GM12878 (cell line): ENCODE measurements at regions not wholly inside any gene's neighbourhood (a gene's known extent, or its start where the extent isn't known, plus 50 kb on each side); places are given as distances from the start of the nearest gene placed in this dataset.

Source experiments
- ATAC-seq: fragments of 200-7000 bp; cut with Tn5 transposase; 3 replicates; pipeline ENCODE4 v1.9.1; 2020; ENCODE audit warnings: mild to moderate bottlenecking, moderate library complexity
- BruUV-seq: library from RNA; stranded (reverse); fragments of 400-500 nt; replicated peaks from 2 replicates; lab custom pipeline; 2021; lab: Mats Ljungman, UMichigan
- CTCF ChIA-PET: fragments of 300-600 bp; sonication (Branson Sonifier 250); formaldehyde crosslinking; extraction: SDS; loops from one replicate; lab custom pipeline; 2021; ENCODE audit warnings: inconsistent platforms; lab: Yijun Ruan, JAX
- POLR2A ChIA-PET: fragments of 350-600 bp; formaldehyde crosslinking; extraction: SDS; loops from one replicate; lab custom pipeline; 2021; ENCODE audit warnings: inconsistent platforms; lab: Charles Lee
- RAD21 ChIA-PET: fragments of 300-600 bp; sonication (Branson Sonifier 250); formaldehyde crosslinking; loops from one replicate; lab custom pipeline; 2023; ENCODE audit warnings: antibody characterized with exemption; ENCODE audit not compliant: unreplicated experiment; lab: Charles Lee
- SMC1A ChIA-PET: fragments of 300-600 bp; sonication (Branson Sonifier 250); formaldehyde crosslinking; loops from one replicate; lab custom pipeline; 2023; ENCODE audit not compliant: unreplicated experiment, uncharacterized antibody; lab: Charles Lee
- DNase-seq: peaks from one replicate; pipeline ENCODE4 v3.0.0-alpha.2; 2011; ENCODE audit warnings: low read depth, low spot score
- FAIRE-seq: peaks from 3 replicates; lab custom pipeline; 2011; peaks lifted over from hg19 to GRCh38; lab: Jason Lieb, UNC
- H2AFZ ChIP-seq: 2 replicates; pipeline ENCODE4 v1.6.0; 2011; ENCODE audit warnings: low read depth, low read length, control low read depth; ENCODE audit not compliant: control insufficient read depth
- H3K27ac ChIP-seq: 2 replicates; pipeline ENCODE4 v1.5.1; 2011; ENCODE audit warnings: control low read depth; ENCODE audit not compliant: control insufficient read depth, insufficient read depth
- H3K27me3 ChIP-seq, 2 experiments: replicated peaks in 1 of 2; 2 replicates each; pipeline versions ENCODE4 v1.6.0 to v1.6.1; 2011; ENCODE audit warnings: low read length in 1 of 2; ENCODE audit not compliant: control insufficient read depth in 2 of 2, insufficient read depth in 2 of 2
- H3K36me3 ChIP-seq, 2 experiments: 2 replicates each; pipeline ENCODE4 v1.5.1; 2011; ENCODE audit warnings: low read length in 1 of 2; ENCODE audit not compliant: control insufficient read depth in 2 of 2, insufficient read depth in 2 of 2
- H3K4me1 ChIP-seq: 2 replicates; pipeline ENCODE4 v1.6.1; 2011; ENCODE audit warnings: mild to moderate bottlenecking, low read length, moderate library complexity, mixed read lengths; ENCODE audit not compliant: control insufficient read depth, insufficient read depth
- H3K4me2 ChIP-seq: 2 replicates; pipeline ENCODE4 v1.6.0; 2011; ENCODE audit warnings: control low read depth; ENCODE audit not compliant: control insufficient read depth, insufficient read depth
- H3K4me3 ChIP-seq: fragments of 200-600 bp; sonication (generic); 2 replicates; pipeline ENCODE4 v1.5.1; 2016
- H3K79me2 ChIP-seq: 2 replicates; pipeline ENCODE4 v1.6.0; 2011; ENCODE audit warnings: low read length; ENCODE audit not compliant: control insufficient read depth, insufficient read depth
- H3K9ac ChIP-seq: 2 replicates; pipeline ENCODE4 v1.8.0; 2011; ENCODE audit warnings: low read length, control low read depth, mixed read lengths; ENCODE audit not compliant: control insufficient read depth, insufficient read depth
- H3K9me3 ChIP-seq: replicated peaks from 3 replicates; pipeline ENCODE4 v1.5.1; 2011; ENCODE audit warnings: mild to moderate bottlenecking, low read length; ENCODE audit not compliant: control insufficient read depth, insufficient read depth
- H4K20me1 ChIP-seq: 2 replicates; pipeline ENCODE4 v1.6.0; 2011; ENCODE audit not compliant: control insufficient read depth, insufficient read depth
- ATF7 ChIP-seq: fragments of 450-650 bp; IDR thresholded peaks from 2 replicates; pipeline ENCODE4 v1.6.1; 2016; ENCODE audit warnings: low read depth, mild to moderate bottlenecking
- JUNB ChIP-seq: IDR thresholded peaks from 2 replicates; pipeline ENCODE4 v1.6.1; 2016; ENCODE audit warnings: antibody characterized with exemption, mild to moderate bottlenecking
- POLR2A ChIP-seq: IDR thresholded peaks from 2 replicates; pipeline ENCODE4 v1.6.1; 2011; ENCODE audit warnings: low read depth, mild to moderate bottlenecking, low read length
- RCOR1 ChIP-seq: conservative IDR thresholded peaks from 2 replicates; pipeline ENCODE4 v1.6.1; 2012; ENCODE audit warnings: low read depth, low read length, improper control_type of control experiment
- SIN3A ChIP-seq: IDR thresholded peaks from 2 replicates; pipeline ENCODE4 v1.6.1; 2012; ENCODE audit warnings: low read depth, low read length, improper control_type of control experiment
- SMAD1 ChIP-seq: fragments of 450-650 bp; IDR thresholded peaks from 2 replicates; pipeline ENCODE4 v1.6.1; 2018; ENCODE audit warnings: mild to moderate bottlenecking, low read depth; ENCODE audit not compliant: partially characterized antibody
- SREBF1 ChIP-seq: IDR thresholded peaks from 2 replicates; pipeline ENCODE4 v1.6.1; 2012; ENCODE audit warnings: mild to moderate bottlenecking, low read length
- ZNF24 ChIP-seq: fragments of 450-650 bp; IDR thresholded peaks from 2 replicates; pipeline ENCODE4 v1.6.1; 2017; ENCODE audit warnings: antibody characterized with exemption, mild to moderate bottlenecking
- ZSCAN29 ChIP-seq: fragments of 450-650 bp; IDR thresholded peaks from 2 replicates; pipeline ENCODE4 v1.6.1; 2017; ENCODE audit warnings: mild to moderate bottlenecking, moderate library complexity
- WGBS: methylation state at CpG from one replicate; pipeline ENCODE4 v1.1.6; 2016; ENCODE audit warnings: low lambda C conversion rate; ENCODE audit not compliant: insufficient replicate concordance, insufficient coverage; ENCODE audit errors: missing lambda C conversion rate; 5-methylcytosine and 5-hydroxymethylcytosine counted together
- in situ Hi-C: fragments of 300-500 bp; cut with MboI; formaldehyde crosslinking; loops from 9 replicates; pipeline ENCODE4 v1.14.3; 2018; ENCODE audit warnings: mixed read lengths
- intact Hi-C: fragments of 100-400 bp; cut with micrococcal nuclease; formaldehyde crosslinking; loops from one replicate; pipeline ENCODE4 v1.14.2; 2022; ENCODE audit not compliant: unreplicated experiment
- TF ChIP-seq, protein P1 (sequence below): IDR thresholded peaks from 2 replicates; pipeline ENCODE4 v1.6.1; 2012; ENCODE audit warnings: low read length, inconsistent platforms
- TF ChIP-seq, protein P2 (sequence below): fragments of 450-650 bp; IDR thresholded peaks from 2 replicates; pipeline ENCODE4 v1.6.1; 2017; ENCODE audit warnings: low read depth, mild to moderate bottlenecking, moderate library complexity
- TF ChIP-seq, protein P3 (sequence below): IDR thresholded peaks from 2 replicates; pipeline ENCODE4 v1.6.1; 2012; ENCODE audit warnings: improper control_type of control experiment, low read depth, low read length; ENCODE audit not compliant: insufficient replicate concordance
- TF ChIP-seq, protein P4 (sequence below): IDR thresholded peaks from 2 replicates; pipeline ENCODE4 v1.6.1; 2012; ENCODE audit warnings: low read depth, low read length, improper control_type of control experiment

DNA sequence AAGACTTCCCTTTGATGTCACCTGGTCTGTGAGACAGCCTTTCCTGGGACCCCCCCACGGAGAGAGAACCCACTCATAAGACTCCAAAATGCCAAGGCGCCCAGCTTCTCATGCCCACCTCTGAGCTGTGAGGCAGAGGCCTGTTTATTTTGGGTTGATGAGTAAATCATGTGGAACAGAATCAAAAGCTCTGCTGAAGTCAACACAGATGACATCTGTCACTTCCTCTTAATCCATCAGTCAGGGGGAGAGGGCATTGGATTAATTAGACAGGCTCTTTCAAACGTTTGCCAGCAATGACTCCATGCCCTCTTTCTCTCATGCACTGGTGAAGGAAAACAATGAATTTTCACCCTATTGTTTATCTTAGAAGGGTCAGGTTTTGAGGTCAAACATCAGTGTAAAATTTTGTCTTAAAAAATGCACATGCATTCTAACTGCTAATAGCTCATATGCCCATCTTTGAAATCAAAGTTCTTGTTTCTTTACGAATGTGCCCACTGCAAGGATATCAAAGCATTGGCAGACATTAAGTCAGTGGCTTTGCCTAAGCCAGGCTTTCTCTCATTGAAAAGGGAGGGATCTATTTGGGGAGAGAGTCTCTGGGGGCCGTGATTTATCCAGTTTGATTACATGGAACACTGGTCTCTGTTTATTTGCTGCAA is 184.1 kb downstream of the ACKR3 start:
- no peaks in the 10 kb centered on the region for H3K79me2 ChIP-seq
- H3K27me3 ChIP-seq: peaks cover 0 to 3% of the 10 kb centered on the region in 2 experiments; a peak in 1 of 4 replicates
- in situ Hi-C loops: no loop called here
- CTCF ChIA-PET: no interaction called here
- H3K9me3 ChIP-seq: no peaks in the 10 kb centered on the region
- TF ChIP-seq ZNF24 (no peak), RCOR1 (no peak), SMAD1 (no peak), ZSCAN29 (no peak), SIN3A (no peak), ATF7 (no peak), SREBF1 (no peak), JUNB (no peak), POLR2A (no peak)
- TF ChIP-seq, protein P1, sequence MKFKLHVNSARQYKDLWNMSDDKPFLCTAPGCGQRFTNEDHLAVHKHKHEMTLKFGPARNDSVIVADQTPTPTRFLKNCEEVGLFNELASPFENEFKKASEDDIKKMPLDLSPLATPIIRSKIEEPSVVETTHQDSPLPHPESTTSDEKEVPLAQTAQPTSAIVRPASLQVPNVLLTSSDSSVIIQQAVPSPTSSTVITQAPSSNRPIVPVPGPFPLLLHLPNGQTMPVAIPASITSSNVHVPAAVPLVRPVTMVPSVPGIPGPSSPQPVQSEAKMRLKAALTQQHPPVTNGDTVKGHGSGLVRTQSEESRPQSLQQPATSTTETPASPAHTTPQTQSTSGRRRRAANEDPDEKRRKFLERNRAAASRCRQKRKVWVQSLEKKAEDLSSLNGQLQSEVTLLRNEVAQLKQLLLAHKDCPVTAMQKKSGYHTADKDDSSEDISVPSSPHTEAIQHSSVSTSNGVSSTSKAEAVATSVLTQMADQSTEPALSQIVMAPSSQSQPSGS: no peak
- TF ChIP-seq, protein P2, sequence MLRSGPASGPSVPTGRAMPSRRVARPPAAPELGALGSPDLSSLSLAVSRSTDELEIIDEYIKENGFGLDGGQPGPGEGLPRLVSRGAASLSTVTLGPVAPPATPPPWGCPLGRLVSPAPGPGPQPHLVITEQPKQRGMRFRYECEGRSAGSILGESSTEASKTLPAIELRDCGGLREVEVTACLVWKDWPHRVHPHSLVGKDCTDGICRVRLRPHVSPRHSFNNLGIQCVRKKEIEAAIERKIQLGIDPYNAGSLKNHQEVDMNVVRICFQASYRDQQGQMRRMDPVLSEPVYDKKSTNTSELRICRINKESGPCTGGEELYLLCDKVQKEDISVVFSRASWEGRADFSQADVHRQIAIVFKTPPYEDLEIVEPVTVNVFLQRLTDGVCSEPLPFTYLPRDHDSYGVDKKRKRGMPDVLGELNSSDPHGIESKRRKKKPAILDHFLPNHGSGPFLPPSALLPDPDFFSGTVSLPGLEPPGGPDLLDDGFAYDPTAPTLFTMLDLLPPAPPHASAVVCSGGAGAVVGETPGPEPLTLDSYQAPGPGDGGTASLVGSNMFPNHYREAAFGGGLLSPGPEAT: no peak
- TF ChIP-seq, protein P3, sequence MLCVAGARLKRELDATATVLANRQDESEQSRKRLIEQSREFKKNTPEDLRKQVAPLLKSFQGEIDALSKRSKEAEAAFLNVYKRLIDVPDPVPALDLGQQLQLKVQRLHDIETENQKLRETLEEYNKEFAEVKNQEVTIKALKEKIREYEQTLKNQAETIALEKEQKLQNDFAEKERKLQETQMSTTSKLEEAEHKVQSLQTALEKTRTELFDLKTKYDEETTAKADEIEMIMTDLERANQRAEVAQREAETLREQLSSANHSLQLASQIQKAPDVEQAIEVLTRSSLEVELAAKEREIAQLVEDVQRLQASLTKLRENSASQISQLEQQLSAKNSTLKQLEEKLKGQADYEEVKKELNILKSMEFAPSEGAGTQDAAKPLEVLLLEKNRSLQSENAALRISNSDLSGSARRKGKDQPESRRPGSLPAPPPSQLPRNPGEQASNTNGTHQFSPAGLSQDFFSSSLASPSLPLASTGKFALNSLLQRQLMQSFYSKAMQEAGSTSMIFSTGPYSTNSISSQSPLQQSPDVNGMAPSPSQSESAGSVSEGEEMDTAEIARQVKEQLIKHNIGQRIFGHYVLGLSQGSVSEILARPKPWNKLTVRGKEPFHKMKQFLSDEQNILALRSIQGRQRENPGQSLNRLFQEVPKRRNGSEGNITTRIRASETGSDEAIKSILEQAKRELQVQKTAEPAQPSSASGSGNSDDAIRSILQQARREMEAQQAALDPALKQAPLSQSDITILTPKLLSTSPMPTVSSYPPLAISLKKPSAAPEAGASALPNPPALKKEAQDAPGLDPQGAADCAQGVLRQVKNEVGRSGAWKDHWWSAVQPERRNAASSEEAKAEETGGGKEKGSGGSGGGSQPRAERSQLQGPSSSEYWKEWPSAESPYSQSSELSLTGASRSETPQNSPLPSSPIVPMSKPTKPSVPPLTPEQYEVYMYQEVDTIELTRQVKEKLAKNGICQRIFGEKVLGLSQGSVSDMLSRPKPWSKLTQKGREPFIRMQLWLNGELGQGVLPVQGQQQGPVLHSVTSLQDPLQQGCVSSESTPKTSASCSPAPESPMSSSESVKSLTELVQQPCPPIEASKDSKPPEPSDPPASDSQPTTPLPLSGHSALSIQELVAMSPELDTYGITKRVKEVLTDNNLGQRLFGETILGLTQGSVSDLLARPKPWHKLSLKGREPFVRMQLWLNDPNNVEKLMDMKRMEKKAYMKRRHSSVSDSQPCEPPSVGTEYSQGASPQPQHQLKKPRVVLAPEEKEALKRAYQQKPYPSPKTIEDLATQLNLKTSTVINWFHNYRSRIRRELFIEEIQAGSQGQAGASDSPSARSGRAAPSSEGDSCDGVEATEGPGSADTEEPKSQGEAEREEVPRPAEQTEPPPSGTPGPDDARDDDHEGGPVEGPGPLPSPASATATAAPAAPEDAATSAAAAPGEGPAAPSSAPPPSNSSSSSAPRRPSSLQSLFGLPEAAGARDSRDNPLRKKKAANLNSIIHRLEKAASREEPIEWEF: no peak
- TF ChIP-seq, protein P4, sequence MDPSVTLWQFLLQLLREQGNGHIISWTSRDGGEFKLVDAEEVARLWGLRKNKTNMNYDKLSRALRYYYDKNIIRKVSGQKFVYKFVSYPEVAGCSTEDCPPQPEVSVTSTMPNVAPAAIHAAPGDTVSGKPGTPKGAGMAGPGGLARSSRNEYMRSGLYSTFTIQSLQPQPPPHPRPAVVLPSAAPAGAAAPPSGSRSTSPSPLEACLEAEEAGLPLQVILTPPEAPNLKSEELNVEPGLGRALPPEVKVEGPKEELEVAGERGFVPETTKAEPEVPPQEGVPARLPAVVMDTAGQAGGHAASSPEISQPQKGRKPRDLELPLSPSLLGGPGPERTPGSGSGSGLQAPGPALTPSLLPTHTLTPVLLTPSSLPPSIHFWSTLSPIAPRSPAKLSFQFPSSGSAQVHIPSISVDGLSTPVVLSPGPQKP: no peak
- TF ChIP-seq, all 136 proteins: peak for 0
- RAD21 ChIA-PET: no interaction called here
- BruUV-seq: no TSS peak
- H3K4me1 ChIP-seq: no peaks in the 10 kb centered on the region
- no peaks in the 10 kb centered on the region for H3K36me3 ChIP-seq
- ATAC-seq: no peak
- WGBS: 0% methylated on average over 5 of the region's 5 CpGs
- no peak overlapping the region for H3K4me2 ChIP-seq
- H2AFZ ChIP-seq: no peak overlapping the region
- DNase-seq: no peak
- no peak overlapping the region for H3K27ac ChIP-seq
- intact Hi-C loops: no loop called here
- H4K20me1 ChIP-seq: no peaks in the 10 kb centered on the region
- FAIRE-seq: no peak
- SMC1A ChIA-PET: no interaction called here
- POLR2A ChIA-PET: no interaction called here
- H3K4me3 ChIP-seq: no peak overlapping the region
- H3K9ac ChIP-seq: no peak overlapping the region
